ENCODE measurements at regions not wholly inside any gene's neighbourhood (a gene's known extent, or its start where the extent isn't known, plus 50 kb on each side); places are given as distances from the start of the nearest gene placed in this dataset.

- intact Hi-C loops (cut with micrococcal nuclease), result no loop called here
- ATAC-seq, result no peak
- no peaks in the 10 kb centered on the region for H3K9me3 ChIP-seq (ENCODE audit: control insufficient read depth in 1 of 2, insufficient read depth in 1 of 2, low read depth in 1 of 2, low read length in 2 of 2)
- no peaks in the 10 kb centered on the region for H3K36me3 ChIP-seq (ENCODE audit: control insufficient read depth in 1 of 2, insufficient read depth in 2 of 2, low read length in 2 of 2)
- H2AFZ ChIP-seq (ENCODE audit: low read depth, low read length, poor library complexity, severe bottlenecking), result no peak overlapping the region
- CTCF ChIA-PET, result interaction anchor here (0.9 to 1.2 kb wide), 3 partner anchors 78 to 99 kb away, joined by 4 to 5 read pairs (median 4); no protein-coding TSS in a partner anchor
- no peak overlapping the region for H3K27ac ChIP-seq (ENCODE audit: low read depth, low read length)
- RAD21 ChIA-PET (ENCODE audit: low non-redundant PET in 1 of 2, low total read pairs in 2 of 2, uncharacterized antibody in 2 of 2, unreplicated experiment in 2 of 2), result no interaction called here
- TF ChIP-seq SRF (IDR thresholded peaks at IDR 0.05; ENCODE audit: low read depth) (no peak), EZH2phosphoT487 (IDR thresholded peaks at IDR 0.05; ENCODE audit: borderline replicate concordance) (no peak), RAD21 (IDR thresholded peaks at IDR 0.05; ENCODE audit: low read depth) (peak; percentile 23; the same call in 1 of the 2 replicates)
- H3K79me2 ChIP-seq (ENCODE audit: insufficient read depth, low read length), result no peaks in the 10 kb centered on the region
- no peak overlapping the region for H3K4me3 ChIP-seq (replicated peaks in 1 of 2; ENCODE audit: low read depth in 1 of 2, low read length in 2 of 2)
- no peaks in the 10 kb centered on the region for H4K20me1 ChIP-seq (ENCODE audit: insufficient read depth)
- H3K27me3 ChIP-seq (ENCODE audit: insufficient read depth, low read length), result no peaks in the 10 kb centered on the region
- DNase-seq (ENCODE audit: low read depth, low spot score), result no peak
- H3K9me2 ChIP-seq (ENCODE audit: insufficient read depth), result no peaks in the 10 kb centered on the region
- peaks cover 0 to 9% of the 10 kb centered on the region in 2 experiments; a peak in 2 of 4 replicates for H3K4me1 ChIP-seq (ENCODE audit: control insufficient read depth in 1 of 2, insufficient read depth in 2 of 2, low read length in 2 of 2)
- POLR2A ChIA-PET, result no interaction called here
- H3K4me2 ChIP-seq (ENCODE audit: low read length), result no peak overlapping the region
- H3K9ac ChIP-seq (ENCODE audit: low read length), result no peak overlapping the region
- BruUV-seq (replicated peaks), result no TSS peak
Measured at GRCh38 chr6:71482742-71483141, 194.1 kb downstream of the OGFRL1 start.

- Histone ChIP-seq H3K79me2 (ENCODE audit: insufficient read depth, low read length) (no peaks in the 10 kb centered on the region), H4K20me1 (ENCODE audit: insufficient read depth) (no peaks in the 10 kb centered on the region), H3K9me3 (ENCODE audit: control insufficient read depth in 1 of 2, insufficient read depth in 1 of 2, low read depth in 1 of 2, low read length in 2 of 2) (no peaks in the 10 kb centered on the region), H3K9ac (ENCODE audit: low read length) (no peak overlapping the region), H3K27ac (ENCODE audit: low read depth, low read length) (no peak overlapping the region), H2AFZ (ENCODE audit: low read depth, low read length, poor library complexity, severe bottlenecking) (no peak overlapping the region), H3K27me3 (ENCODE audit: insufficient read depth, low read length) (no peaks in the 10 kb centered on the region), H3K9me2 (ENCODE audit: insufficient read depth) (no peaks in the 10 kb centered on the region), H3K4me3 (replicated peaks in 1 of 2; ENCODE audit: low read depth in 1 of 2, low read length in 2 of 2) (no peak overlapping the region), H3K4me2 (ENCODE audit: low read length) (no peak overlapping the region), H3K36me3 (ENCODE audit: control insufficient read depth in 1 of 2, insufficient read depth in 2 of 2, low read length in 2 of 2) (no peaks in the 10 kb centered on the region), H3K4me1 (ENCODE audit: control insufficient read depth in 1 of 2, insufficient read depth in 2 of 2, low read length in 2 of 2) (peaks cover 0 to 12% of the 10 kb centered on the region in 2 experiments; a peak in 1 of 4 replicates)
- POLR2A ChIA-PET, result no interaction called here
- DNase-seq (ENCODE audit: low read depth, low spot score) (no peak), ATAC-seq (no peak)
- no TSS peak for BruUV-seq (replicated peaks)
- RAD21 ChIA-PET (ENCODE audit: low non-redundant PET in 1 of 2, low total read pairs in 2 of 2, uncharacterized antibody in 2 of 2, unreplicated experiment in 2 of 2), result no interaction called here
- TF ChIP-seq SP1 (IDR thresholded peaks at IDR 0.05; ENCODE audit: low read depth), result no peak
- CTCF ChIA-PET, result no interaction called here
- intact Hi-C loops (cut with micrococcal nuclease), result no loop called here
Measured at GRCh38 chr6:71486461-71486860, 197.8 kb downstream of the OGFRL1 start.

- CTCF ChIA-PET, result no interaction called here
- RAD21 ChIA-PET (ENCODE audit: low non-redundant PET in 1 of 2, low total read pairs in 2 of 2, uncharacterized antibody in 2 of 2, unreplicated experiment in 2 of 2), result no interaction called here
Measured at GRCh38 chr6:71488186-71488585, 199.6 kb downstream of the OGFRL1 start.

More at GRCh38 chr6:71488186-71488585, 199.6 kb downstream of the OGFRL1 start:
- Histone ChIP-seq H3K79me2 (ENCODE audit: insufficient read depth, low read length) (no peaks in the 10 kb centered on the region), H3K4me1 (ENCODE audit: control insufficient read depth in 1 of 2, insufficient read depth in 2 of 2, low read length in 2 of 2) (peaks cover 0 to 12% of the 10 kb centered on the region in 2 experiments; a peak in 1 of 4 replicates), H3K27ac (ENCODE audit: low read depth, low read length) (no peak overlapping the region), H3K4me3 (replicated peaks in 1 of 2; ENCODE audit: low read depth in 1 of 2, low read length in 2 of 2) (no peak overlapping the region), H3K9me2 (ENCODE audit: insufficient read depth) (no peaks in the 10 kb centered on the region), H2AFZ (ENCODE audit: low read depth, low read length, poor library complexity, severe bottlenecking) (no peak overlapping the region), H4K20me1 (ENCODE audit: insufficient read depth) (no peaks in the 10 kb centered on the region), H3K9me3 (ENCODE audit: control insufficient read depth in 1 of 2, insufficient read depth in 1 of 2, low read depth in 1 of 2, low read length in 2 of 2) (no peaks in the 10 kb centered on the region), H3K4me2 (ENCODE audit: low read length) (no peak overlapping the region), H3K27me3 (ENCODE audit: insufficient read depth, low read length) (no peaks in the 10 kb centered on the region), H3K36me3 (ENCODE audit: control insufficient read depth in 1 of 2, insufficient read depth in 2 of 2, low read length in 2 of 2) (no peaks in the 10 kb centered on the region), H3K9ac (ENCODE audit: low read length) (no peak overlapping the region)
- DNase-seq (ENCODE audit: low read depth, low spot score) (no peak), ATAC-seq (no peak)
- TF ChIP-seq CTCF (IDR thresholded peaks at IDR 0.05 in 2 of 3, conservative IDR thresholded peaks at IDR 0.05 in 1 of 3; ENCODE audit: borderline replicate concordance in 1 of 3, insufficient read depth in 1 of 3, low read depth in 2 of 3, low read length in 2 of 3), result no peak
- no peak for TF ChIP-seq ELF1 (IDR thresholded peaks at IDR 0.05; ENCODE audit: borderline replicate concordance, low read depth)
- TF ChIP-seq SP1 (IDR thresholded peaks at IDR 0.05; ENCODE audit: low read depth), result no peak
- TF ChIP-seq POLR2A (IDR thresholded peaks at IDR 0.05; ENCODE audit: borderline replicate concordance, extremely low read depth, insufficient read depth, insufficient read length), result no peak
- no peak for TF ChIP-seq EZH2phosphoT487 (IDR thresholded peaks at IDR 0.05; ENCODE audit: borderline replicate concordance)
- no peak for TF ChIP-seq MAX (IDR thresholded peaks at IDR 0.05)
- TF ChIP-seq POLR2AphosphoS5 (IDR thresholded peaks at IDR 0.05; ENCODE audit: low read depth, low read length), result no peak
- no peak for TF ChIP-seq ZFX (IDR thresholded peaks at IDR 0.05)
- no peak for TF ChIP-seq SRF (IDR thresholded peaks at IDR 0.05; ENCODE audit: low read depth)
- TF ChIP-seq ZNF274 (IDR thresholded peaks at IDR 0.05; ENCODE audit: low read depth, low read length), result no peak
- TF ChIP-seq ATF3 (IDR thresholded peaks at IDR 0.05), result no peak
- BruUV-seq (replicated peaks), result no TSS peak
- POLR2A ChIA-PET, result no interaction called here
- intact Hi-C loops (cut with micrococcal nuclease), result no loop called here

All from HCT116 (cell line).